Osteocyte (in vitro differentiated cells): ENCODE measurements at regions not wholly inside any gene's neighbourhood (a gene's known extent, or its start where the extent isn't known, plus 50 kb on each side); places are given as distances from the start of the nearest gene placed in this dataset.

Experiments used
- DNase-seq: peaks from one replicate; pipeline ENCODE4 v3.0.0; 2021; ENCODE audit warnings: mixed read lengths; ENCODE audit not compliant: unreplicated experiment; ENCODE audit errors: extremely low spot score
- H3K27ac Mint-ChIP-seq: one replicate; pipeline ENCODE4 v1.8.0; 2021; ENCODE audit warnings: mild to moderate bottlenecking, mixed read lengths; ENCODE audit not compliant: unreplicated experiment
- H3K27me3 Mint-ChIP-seq: one replicate; pipeline ENCODE4 v1.8.0; 2021; ENCODE audit warnings: mixed read lengths; ENCODE audit not compliant: unreplicated experiment
- H3K36me3 Mint-ChIP-seq: one replicate; pipeline ENCODE4 v1.8.0; 2021; ENCODE audit warnings: mixed read lengths; ENCODE audit not compliant: unreplicated experiment
- H3K4me1 Mint-ChIP-seq: one replicate; pipeline ENCODE4 v1.8.0; 2021; ENCODE audit warnings: mixed read lengths; ENCODE audit not compliant: unreplicated experiment
- H3K4me3 Mint-ChIP-seq: one replicate; pipeline ENCODE4 v1.8.0; 2021; ENCODE audit warnings: mild to moderate bottlenecking, moderate library complexity, mixed read lengths; ENCODE audit not compliant: unreplicated experiment
- H3K9me3 Mint-ChIP-seq: one replicate; pipeline ENCODE4 v1.8.0; 2021; ENCODE audit warnings: mixed read lengths; ENCODE audit not compliant: unreplicated experiment
- CTCF ChIP-seq: fragments of 200-600 bp; sonication (generic); IDR thresholded peaks from 2 replicates; pipeline ENCODE4 v1.5.0; 2021; ENCODE audit warnings: antibody characterized with exemption, mild to moderate bottlenecking, moderate library complexity

- Mint-ChIP-seq H3K36me3 (peaks cover 1% of the 10 kb centered on the region), H3K27me3 (peaks cover 26% of the 10 kb centered on the region), H3K27ac (no peak overlapping the region), H3K4me3 (no peak overlapping the region), H3K9me3 (peaks cover 29% of the 10 kb centered on the region), H3K4me1 (no peaks in the 10 kb centered on the region)
- no peak for TF ChIP-seq CTCF
- no peak for DNase-seq
Observed at GRCh38 chr1:168455764-168456163, 88.0 kb downstream of the XCL2 start.

- no peak for TF ChIP-seq CTCF
- Mint-ChIP-seq H3K27me3 (peaks cover 22% of the 10 kb centered on the region), H3K4me1 (no peaks in the 10 kb centered on the region), H3K36me3 (peaks cover 3% of the 10 kb centered on the region), H3K9me3 (peaks cover 20% of the 10 kb centered on the region), H3K4me3 (no peak overlapping the region), H3K27ac (no peak overlapping the region)
- no peak for DNase-seq
Observed at GRCh38 chr1:168454211-168454815, 89.5 kb downstream of the XCL2 start.

GRCh38 chr1:168453056-168453455, 90.7 kb downstream of the XCL2 start:
- no peak overlapping the region for H3K27ac Mint-ChIP-seq
- no peaks in the 10 kb centered on the region for H3K4me1 Mint-ChIP-seq
- peaks cover 2% of the 10 kb centered on the region for H3K36me3 Mint-ChIP-seq
- peaks cover 11% of the 10 kb centered on the region for H3K9me3 Mint-ChIP-seq
- TF ChIP-seq CTCF = no peak
- no peak overlapping the region for H3K4me3 Mint-ChIP-seq
- DNase-seq = no peak
- H3K27me3 Mint-ChIP-seq = peaks cover 16% of the 10 kb centered on the region

GRCh38 chr1:168452329-168452728, 91.5 kb downstream of the XCL2 start:
- H3K36me3 Mint-ChIP-seq = peaks cover 2% of the 10 kb centered on the region
- peaks cover 11% of the 10 kb centered on the region for H3K9me3 Mint-ChIP-seq
- no peak overlapping the region for H3K27ac Mint-ChIP-seq
- H3K4me3 Mint-ChIP-seq = no peak overlapping the region
- TF ChIP-seq CTCF = peak; percentile 18
- H3K4me1 Mint-ChIP-seq = no peaks in the 10 kb centered on the region
- peaks cover 14% of the 10 kb centered on the region for H3K27me3 Mint-ChIP-seq
- DNase-seq = no peak

- peaks cover 3% of the 10 kb centered on the region for H3K4me1 Mint-ChIP-seq
- no peak for TF ChIP-seq CTCF
- H3K4me3 Mint-ChIP-seq = no peak overlapping the region
- H3K27me3 Mint-ChIP-seq = peaks cover 25% of the 10 kb centered on the region
- H3K27ac Mint-ChIP-seq = no peak overlapping the region
- H3K36me3 Mint-ChIP-seq = peaks cover 2% of the 10 kb centered on the region
- peaks cover 11% of the 10 kb centered on the region for H3K9me3 Mint-ChIP-seq
- no peak for DNase-seq
Observed at GRCh38 chr1:168447871-168448270, 95.9 kb downstream of the XCL2 start.
